ENCODE measurements at regions not wholly inside any gene's neighbourhood (a gene's known extent, or its start where the extent isn't known, plus 50 kb on each side); places are given as distances from the start of the nearest gene placed in this dataset.

- TF ChIP-seq TFE3 (CRISPR knock-in tag; IDR thresholded peaks at IDR 0.05) (peak; percentile 27; the same call in 1 of the 2 replicates), GFI1 (CRISPR knock-in tag; IDR thresholded peaks at IDR 0.05; ENCODE audit: borderline replicate concordance) (no peak), NR0B2 (CRISPR knock-in tag; IDR thresholded peaks at IDR 0.05) (no peak), PITX1 (CRISPR knock-in tag; IDR thresholded peaks at IDR 0.05) (no peak), PRPF4 (IDR thresholded peaks at IDR 0.05; ENCODE audit: low read depth, low read length, poor library complexity, severe bottlenecking) (no peak), CBFB (CRISPR knock-in tag; IDR thresholded peaks at IDR 0.05) (0 out of 2 replicates have a peak, but pooled peaks have one; percentile 37), ZBTB1 (CRISPR knock-in tag; IDR thresholded peaks at IDR 0.05; ENCODE audit: borderline replicate concordance) (no peak), ZNF18 (CRISPR knock-in tag; IDR thresholded peaks at IDR 0.05; ENCODE audit: insufficient replicate concordance) (no peak), E2F1 (CRISPR knock-in tag; IDR thresholded peaks at IDR 0.05) (no peak), REXO4 (CRISPR knock-in tag; IDR thresholded peaks at IDR 0.05; ENCODE audit: borderline replicate concordance) (no peak), ZNF318 (CRISPR knock-in tag; IDR thresholded peaks at IDR 0.05) (no peak), ZSCAN9 (CRISPR knock-in tag; IDR thresholded peaks at IDR 0.05; ENCODE audit: borderline replicate concordance) (no peak; the same call in 1 of the 2 replicates), ZNF792 (CRISPR knock-in tag; IDR thresholded peaks at IDR 0.05) (peak; percentile 87; the same call in 1 of the 2 replicates), NFATC3 (CRISPR knock-in tag; IDR thresholded peaks at IDR 0.05) (no peak), ZNF766 (CRISPR knock-in tag; IDR thresholded peaks at IDR 0.05; ENCODE audit: borderline replicate concordance) (no peak), ZNF567 (CRISPR knock-in tag; IDR thresholded peaks at IDR 0.05; ENCODE audit: borderline replicate concordance) (no peak)
These were observed 124.9 kb upstream of the PIEZO2 start (continued) for GRCh38 chr18:11274144-11274794.
